Spleen (tissue), 11 donors: ENCODE measurements at regions not wholly inside any gene's neighbourhood (a gene's known extent, or its start where the extent isn't known, plus 50 kb on each side); places are given as distances from the start of the nearest gene placed in this dataset.

Experiments
- DNase-seq: peaks from one replicate; pipeline ENCODE4 v3.0.0-alpha.2; 2020
- H3K27ac ChIP-seq, 8 donors: fragments of 200-600 bp; sonication (generic) in 7 of 8; 1 replicate in 4 of 8; 2 replicates in 4 of 8; pipeline versions ENCODE4 v1.5.0 to v1.8.0; 2016 to 2021; ENCODE audit warnings: inconsistent platforms in 4 of 8, mild to moderate bottlenecking in 4 of 8, moderate library complexity in 1 of 8
- H3K27me3 ChIP-seq, 7 donors: fragments of 200-600 bp; sonication (generic) in 6 of 7; replicated peaks in 1 of 7; 1 replicate in 4 of 7; 2 replicates in 3 of 7; pipeline versions ENCODE4 v1.5.0 to v1.8.0; 2016 to 2021; ENCODE audit warnings: inconsistent platforms in 3 of 7, mild to moderate bottlenecking in 1 of 7
- H3K36me3 ChIP-seq, 6 donors: fragments of 200-600 bp; sonication (generic) in 5 of 6; 1 replicate in 4 of 6; 2 replicates in 2 of 6; pipeline versions ENCODE4 v1.5.0 to v1.8.0; 2016 to 2021; ENCODE audit warnings: inconsistent platforms in 2 of 6
- H3K4me1 ChIP-seq, 6 donors: fragments of 200-600 bp; sonication (generic) in 5 of 6; 1 replicate in 3 of 6; 2 replicates in 3 of 6; pipeline versions ENCODE4 v1.5.0 to v1.8.0; 2016 to 2021; ENCODE audit warnings: inconsistent platforms in 3 of 6
- H3K4me3 ChIP-seq, 8 donors: fragments of 200-600 bp; sonication (generic) in 7 of 8; 1 replicate in 4 of 8; 2 replicates in 4 of 8; pipeline versions ENCODE4 v1.5.0 to v1.8.0; 2016 to 2021; ENCODE audit warnings: inconsistent platforms in 4 of 8, mild to moderate bottlenecking in 4 of 8, moderate library complexity in 2 of 8
- H3K9me3 ChIP-seq, 8 donors: fragments of 200-600 bp; sonication (generic) in 7 of 8; 1 replicate in 4 of 8; 2 replicates in 4 of 8; pipeline versions ENCODE4 v1.5.0 to v1.8.0; 2016 to 2021; ENCODE audit warnings: inconsistent platforms in 4 of 8
- CTCF ChIP-seq, 11 experiments: fragments of 200-600 bp in 7 of 11; fragments of 450-650 bp in 4 of 11; sonication (generic) in 4 of 11; IDR thresholded peaks in 8 of 11; conservative IDR thresholded peaks in 3 of 11; 1 replicate in 7 of 11; 2 replicates in 4 of 11; pipeline versions ENCODE4 v1.4.0 to v1.8.0; 2016 to 2021; ENCODE audit warnings: antibody characterized with exemption in 11 of 11, inconsistent platforms in 4 of 11, mild to moderate bottlenecking in 1 of 11
- POLR2A ChIP-seq, 3 donors: fragments of 450-650 bp; IDR thresholded peaks; one replicate each; pipeline ENCODE4 v1.5.1; 2017; ENCODE audit warnings: antibody characterized with exemption in 3 of 3, mild to moderate bottlenecking in 1 of 3
- POLR2AphosphoS5 ChIP-seq, 3 donors: sonication (generic); formaldehyde crosslinking; IDR thresholded peaks; one replicate each; pipeline ENCODE4 v1.5.1; 2017; ENCODE audit warnings: antibody characterized with exemption in 3 of 3
- WGBS, 5 donors: extraction: QIAGEN DNeasy Blood & Tissue Kit in 3 of 5; methylation state at CpG; one replicate each; pipeline versions ENCODE4 v1.1.5 to v1.1.7; 2013 to 2018; 5-methylcytosine and 5-hydroxymethylcytosine counted together
- intact Hi-C: fragments of 100-400 bp; cut with DNase I; formaldehyde crosslinking; loops from one replicate; pipeline ENCODE4 v1.15.0; 2023; ENCODE audit warnings: low total_unique reads
- donor health status: healthy with polysubstance abuse.
- donor health status: DM: no; HTN: no; CAD: no; lungs with moderate emphysema.
- donor health status: DM: no; HTN: no; CAD: no.
- donor health status: Bipolar disorder and iron deficiency.
- donor health status: healthy.
- donor health status: DM: no; HTN: no; CAD: no.
- donor health status: DM: yes; HTN: yes; CAD: no.

GRCh38 chr11:79575701-79576100 lies 134.9 kb upstream of the TENM4 start:
- 46 to 67% (median 66%) methylated on average over 1 of the region's 1 CpG for WGBS, 5 donors
- Histone ChIP-seq H3K36me3 (no peaks in the 10 kb centered on the region), H3K4me3 (no peak overlapping the region), H3K4me1 (no peaks in the 10 kb centered on the region), H3K9me3 (peaks cover 0 to 4% (median 0%) of the 10 kb centered on the region in 8 donors), H3K27ac (no peak overlapping the region), H3K27me3 (no peaks in the 10 kb centered on the region)
- intact Hi-C loops: no loop called here
- TF ChIP-seq POLR2AphosphoS5 (IDR thresholded peaks at IDR 0.05) (no peak), CTCF (IDR thresholded peaks at IDR 0.05 in 8 of 11, conservative IDR thresholded peaks at IDR 0.05 in 3 of 11) (no peak), POLR2A (IDR thresholded peaks at IDR 0.05) (no peak)
- DNase-seq: no peak

GRCh38 chr11:79570104-79570503 lies 129.3 kb upstream of the TENM4 start:
- Histone ChIP-seq H3K27ac (no peak overlapping the region), H3K27me3 (no peaks in the 10 kb centered on the region), H3K4me1 (no peaks in the 10 kb centered on the region), H3K4me3 (no peak overlapping the region), H3K36me3 (no peaks in the 10 kb centered on the region), H3K9me3 (peaks cover 0 to 20% (median 9%) of the 10 kb centered on the region in 8 donors)
- WGBS, 5 donors: 18 to 31% (median 22%) methylated on average over 2 of the region's 2 CpGs
- intact Hi-C loops: no loop called here
- no peak for TF ChIP-seq POLR2AphosphoS5 (IDR thresholded peaks at IDR 0.05)
- TF ChIP-seq CTCF (IDR thresholded peaks at IDR 0.05 in 8 of 11, conservative IDR thresholded peaks at IDR 0.05 in 3 of 11): no peak
- no peak for TF ChIP-seq POLR2A (IDR thresholded peaks at IDR 0.05)
- no peak for DNase-seq

- H3K4me3 ChIP-seq: no peak overlapping the region
- H3K4me1 ChIP-seq: no peaks in the 10 kb centered on the region
- DNase-seq: no peak
- TF ChIP-seq CTCF (IDR thresholded peaks at IDR 0.05 in 8 of 11, conservative IDR thresholded peaks at IDR 0.05 in 3 of 11): no peak
- no peak for TF ChIP-seq POLR2AphosphoS5 (IDR thresholded peaks at IDR 0.05)
- TF ChIP-seq POLR2A (IDR thresholded peaks at IDR 0.05): no peak
- H3K27ac ChIP-seq: no peak overlapping the region
- no peaks in the 10 kb centered on the region for H3K27me3 ChIP-seq
- WGBS, 5 donors: 85 to 88% (median 85%) methylated on average over 5 of the region's 5 CpGs
- intact Hi-C loops: no loop called here
- no peaks in the 10 kb centered on the region for H3K36me3 ChIP-seq
- peaks cover 0 to 5% (median 3%) of the 10 kb centered on the region in 8 donors for H3K9me3 ChIP-seq
Measured at GRCh38 chr11:79564288-79564925, 123.6 kb upstream of the TENM4 start.

- no peak for DNase-seq
- H3K9me3 ChIP-seq: no peaks in the 10 kb centered on the region
- no peaks in the 10 kb centered on the region for H3K4me1 ChIP-seq
- no peak overlapping the region for H3K27ac ChIP-seq
- no peaks in the 10 kb centered on the region for H3K36me3 ChIP-seq
- no peak overlapping the region for H3K4me3 ChIP-seq
- no peak for TF ChIP-seq POLR2A (IDR thresholded peaks at IDR 0.05)
- no peak for TF ChIP-seq CTCF (IDR thresholded peaks at IDR 0.05 in 8 of 11, conservative IDR thresholded peaks at IDR 0.05 in 3 of 11)
- TF ChIP-seq POLR2AphosphoS5 (IDR thresholded peaks at IDR 0.05): no peak
- intact Hi-C loops: no loop called here
- no peaks in the 10 kb centered on the region for H3K27me3 ChIP-seq
Measured at GRCh38 chr11:79561496-79561895, 120.7 kb upstream of the TENM4 start.
